ENCODE measurements at regions not wholly inside any gene's neighbourhood (a gene's known extent, or its start where the extent isn't known, plus 50 kb on each side); places are given as distances from the start of the nearest gene placed in this dataset.

DNA sequence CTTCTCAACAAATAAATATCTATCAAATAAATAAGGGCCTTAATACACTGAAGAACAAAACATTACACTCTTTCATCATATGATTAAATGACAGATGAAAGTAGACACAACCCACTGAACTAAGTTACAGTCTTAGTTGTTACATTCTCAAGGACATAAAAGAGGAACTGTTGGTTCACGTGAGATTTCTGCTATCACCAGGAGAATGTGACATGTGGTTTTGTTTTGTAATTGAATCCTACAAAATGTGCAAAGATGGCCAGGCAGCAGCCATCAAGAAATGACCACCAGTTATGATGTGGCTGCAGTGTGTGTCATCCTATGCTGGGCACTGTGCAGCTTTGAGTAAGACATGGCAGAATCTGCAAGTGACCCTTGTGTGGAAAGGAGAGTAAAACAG lies 310.6 kb upstream of the PIK3C3 start:
- TF ChIP-seq, protein P1, sequence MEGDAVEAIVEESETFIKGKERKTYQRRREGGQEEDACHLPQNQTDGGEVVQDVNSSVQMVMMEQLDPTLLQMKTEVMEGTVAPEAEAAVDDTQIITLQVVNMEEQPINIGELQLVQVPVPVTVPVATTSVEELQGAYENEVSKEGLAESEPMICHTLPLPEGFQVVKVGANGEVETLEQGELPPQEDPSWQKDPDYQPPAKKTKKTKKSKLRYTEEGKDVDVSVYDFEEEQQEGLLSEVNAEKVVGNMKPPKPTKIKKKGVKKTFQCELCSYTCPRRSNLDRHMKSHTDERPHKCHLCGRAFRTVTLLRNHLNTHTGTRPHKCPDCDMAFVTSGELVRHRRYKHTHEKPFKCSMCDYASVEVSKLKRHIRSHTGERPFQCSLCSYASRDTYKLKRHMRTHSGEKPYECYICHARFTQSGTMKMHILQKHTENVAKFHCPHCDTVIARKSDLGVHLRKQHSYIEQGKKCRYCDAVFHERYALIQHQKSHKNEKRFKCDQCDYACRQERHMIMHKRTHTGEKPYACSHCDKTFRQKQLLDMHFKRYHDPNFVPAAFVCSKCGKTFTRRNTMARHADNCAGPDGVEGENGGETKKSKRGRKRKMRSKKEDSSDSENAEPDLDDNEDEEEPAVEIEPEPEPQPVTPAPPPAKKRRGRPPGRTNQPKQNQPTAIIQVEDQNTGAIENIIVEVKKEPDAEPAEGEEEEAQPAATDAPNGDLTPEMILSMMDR (IDR thresholded peaks at IDR 0.05; ENCODE audit: insufficient read depth, low read length, poor library complexity, severe bottlenecking) = no peak
- no peak for TF ChIP-seq EZH2phosphoT487 (conservative IDR thresholded peaks at IDR 0.05; ENCODE audit: low read length)

Measured in SU-DHL-6 (cell line).